HepG2 (cell line): ENCODE measurements at regions not wholly inside any gene's neighbourhood (a gene's known extent, or its start where the extent isn't known, plus 50 kb on each side); places are given as distances from the start of the nearest gene placed in this dataset.

ENCODE experiments used
- ATAC-seq: fragments of 200-7000 bp; cut with Tn5 transposase; 3 replicates; pipeline ENCODE4 v1.9.1; 2020; ENCODE audit warnings: mild to moderate bottlenecking, moderate library complexity
- BruUV-seq: library from RNA; stranded (reverse); fragments of 400-500 nt; replicated peaks from 2 replicates; lab custom pipeline; 2021; lab: Mats Ljungman, UMichigan
- CTCF ChIA-PET: fragments of 300-600 bp; formaldehyde crosslinking; extraction: SDS; loops from one replicate; lab custom pipeline; 2021; ENCODE audit warnings: low total read pairs, inconsistent platforms, low intra/inter-chr PET ratio; lab: Yijun Ruan, JAX
- POLR2A ChIA-PET: fragments of 350-600 bp; sonication (Branson Sonifier 250); formaldehyde crosslinking; loops from one replicate; lab custom pipeline; 2020; ENCODE audit warnings: antibody characterized with exemption, inconsistent platforms; lab: Yijun Ruan, JAX
- DNase-seq: peaks from one replicate; pipeline ENCODE4 v3.0.0-alpha.2; 2015; ENCODE audit warnings: low spot score
- FAIRE-seq: peaks from 3 replicates; lab custom pipeline; 2011; peaks lifted over from hg19 to GRCh38; lab: Jason Lieb, UNC
- H2AFZ ChIP-seq: one replicate; pipeline ENCODE4 v1.6.1; 2011; ENCODE audit warnings: low read length, inconsistent platforms
- H3K27ac ChIP-seq: fragments of 300-600 bp; 3 replicates; pipeline ENCODE4 v1.8.0; 2011; ENCODE audit warnings: mixed run types, mild to moderate bottlenecking, mixed read lengths, low read length, inconsistent platforms; ENCODE audit not compliant: insufficient read depth; ENCODE audit errors: extremely low read length
- H3K27me3 ChIP-seq, 2 experiments: fragments of 200-600 bp in 1 of 2; 2 replicates in 1 of 2; 3 replicates in 1 of 2; pipeline versions ENCODE4 v1.6.0 to v1.8.0; 2011; ENCODE audit warnings: low read length in 2 of 2, mild to moderate bottlenecking in 2 of 2, moderate library complexity in 2 of 2, inconsistent platforms in 1 of 2; ENCODE audit not compliant: insufficient read depth in 2 of 2, control insufficient read depth in 1 of 2
- H3K36me3 ChIP-seq, 2 experiments: fragments of 200-600 bp in 1 of 2; replicated peaks in 1 of 2; 2 replicates in 1 of 2; 3 replicates in 1 of 2; pipeline versions ENCODE4 v1.5.1 to v1.8.0; 2011; ENCODE audit warnings: low read length in 2 of 2, inconsistent platforms in 1 of 2; ENCODE audit not compliant: insufficient read depth in 2 of 2, control insufficient read depth in 1 of 2
- H3K4me1 ChIP-seq: 2 replicates; pipeline ENCODE4 v1.5.1; 2012; ENCODE audit warnings: low read length, inconsistent platforms; ENCODE audit not compliant: insufficient read depth
- H3K4me2 ChIP-seq: 2 replicates; pipeline ENCODE4 v1.6.0; 2011; ENCODE audit warnings: low read depth, low read length, inconsistent platforms
- H3K4me3 ChIP-seq, 3 experiments: fragments of 200-600 bp in 1 of 3; sonication (generic), shearing (Covaris generic) in 1 of 3; replicated peaks in 1 of 3; 2 replicates each; pipeline ENCODE4 v1.5.1; 2011 to 2016; ENCODE audit warnings: low read length in 3 of 3, inconsistent platforms in 2 of 3, low read depth in 2 of 3, mild to moderate bottlenecking in 2 of 3, control low read depth in 1 of 3, mixed read lengths in 1 of 3; ENCODE audit not compliant: insufficient read depth in 1 of 3
- H3K79me2 ChIP-seq: one replicate; pipeline ENCODE4 v1.6.1; 2011; ENCODE audit warnings: low read length, inconsistent platforms; ENCODE audit not compliant: insufficient read depth
- H3K9ac ChIP-seq: 2 replicates; pipeline ENCODE4 v1.6.0; 2011; ENCODE audit warnings: mild to moderate bottlenecking, low read depth, low read length, inconsistent platforms; ENCODE audit not compliant: insufficient read depth
- H3K9me3 ChIP-seq: 2 replicates; pipeline ENCODE4 v1.5.1; 2012; ENCODE audit warnings: mild to moderate bottlenecking, low read length
- H4K20me1 ChIP-seq: 2 replicates; pipeline ENCODE4 v1.6.0; 2011; ENCODE audit warnings: inconsistent platforms, mild to moderate bottlenecking, low read length, moderate library complexity; ENCODE audit not compliant: insufficient read depth
- ELF1 ChIP-seq: sonication (generic); formaldehyde crosslinking; IDR thresholded peaks from 2 replicates; pipeline ENCODE4 v1.4.0; 2020; ENCODE audit warnings: missing genetic modification reagents
- NPAS2 ChIP-seq: sonication (generic); formaldehyde crosslinking; IDR thresholded peaks from 2 replicates; pipeline ENCODE4 v1.8.0; 2022; ENCODE audit warnings: mild to moderate bottlenecking, missing genetic modification reagents, borderline replicate concordance
- TEAD2 ChIP-seq: sonication (generic); formaldehyde crosslinking; IDR thresholded peaks from 2 replicates; pipeline ENCODE4 v1.9.0; 2021; ENCODE audit warnings: missing genetic modification reagents
- ZNF703 ChIP-seq: sonication (generic); formaldehyde crosslinking; IDR thresholded peaks from 2 replicates; pipeline ENCODE4 v1.5.1; 2020; ENCODE audit warnings: missing genetic modification reagents, mild to moderate bottlenecking, moderate library complexity, borderline replicate concordance
- WGBS: methylation state at CpG from one replicate; pipeline ENCODE4 v1.1.6; 2017; ENCODE audit warnings: low lambda C conversion rate; 5-methylcytosine and 5-hydroxymethylcytosine counted together
- in situ Hi-C: cut with HindIII; loops from 2 replicates; pipeline ENCODE4 v1.10.0; 2017; ENCODE audit warnings: low pct_unique_long_range_greater_than_20kb; ENCODE audit not compliant: extremely low pct_ligation_motif_present
- intact Hi-C: fragments of 100-400 bp; cut with micrococcal nuclease; formaldehyde crosslinking; loops from one replicate; pipeline ENCODE4 v1.10.0; 2022; ENCODE audit not compliant: unreplicated experiment
- TF ChIP-seq, protein P1 (sequence below): sonication (generic); formaldehyde crosslinking; IDR thresholded peaks from 2 replicates; pipeline ENCODE4 v1.9.0; 2022; ENCODE audit warnings: low read depth, missing genetic modification reagents
- TF ChIP-seq, protein P2 (sequence below): sonication (generic); formaldehyde crosslinking; IDR thresholded peaks from 2 replicates; pipeline ENCODE4 v1.4.0; 2020; ENCODE audit warnings: missing genetic modification reagents, borderline replicate concordance

DNA sequence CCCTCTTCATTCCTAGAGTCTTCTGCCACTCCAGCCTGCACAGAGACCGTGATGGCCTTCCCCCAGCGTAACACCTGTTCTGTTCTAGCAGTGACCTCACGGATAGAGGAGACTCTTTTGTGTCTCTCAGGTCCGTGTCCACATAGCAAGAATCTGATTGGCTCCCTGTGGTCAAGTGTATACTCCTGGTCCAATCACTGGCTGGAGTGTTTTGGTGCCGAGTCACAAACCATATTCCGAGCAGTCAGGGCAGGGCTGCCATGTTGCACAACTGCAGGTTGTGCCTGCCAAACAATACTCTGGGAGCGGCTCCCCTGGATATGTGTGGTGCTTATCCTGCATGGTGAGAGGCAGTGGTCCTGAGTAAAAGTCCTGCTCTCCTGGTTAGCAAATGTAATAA is 402.4 kb downstream of the KCNRG start:
- BruUV-seq, result no TSS peak
- WGBS, result 97% methylated on average over 6 of the region's 7 CpGs
- CTCF ChIA-PET, result no interaction called here
- H3K4me1 ChIP-seq, result peaks cover 10% of the 10 kb centered on the region; the same call in 1 of the 2 replicates
- intact Hi-C loops, result no loop called here
- no peaks in the 10 kb centered on the region for H3K9me3 ChIP-seq
- no peaks in the 10 kb centered on the region for H3K79me2 ChIP-seq
- DNase-seq (no peak), ATAC-seq (no peak), FAIRE-seq (no peak)
- no peak overlapping the region for H2AFZ ChIP-seq
- peaks cover 2 to 25% of the 10 kb centered on the region in 2 experiments; a peak in 3 of 5 replicates for H3K36me3 ChIP-seq
- H4K20me1 ChIP-seq, result no peaks in the 10 kb centered on the region
- in situ Hi-C loops, result no loop called here
- no peak overlapping the region for H3K4me2 ChIP-seq
- no peak overlapping the region for H3K4me3 ChIP-seq
- no peaks in the 10 kb centered on the region for H3K27me3 ChIP-seq
- POLR2A ChIA-PET, result no interaction called here
- H3K27ac ChIP-seq, result no peak overlapping the region
- H3K9ac ChIP-seq, result no peak overlapping the region
- no peak for TF ChIP-seq TEAD2 (CRISPR knock-in tag)

DNA sequence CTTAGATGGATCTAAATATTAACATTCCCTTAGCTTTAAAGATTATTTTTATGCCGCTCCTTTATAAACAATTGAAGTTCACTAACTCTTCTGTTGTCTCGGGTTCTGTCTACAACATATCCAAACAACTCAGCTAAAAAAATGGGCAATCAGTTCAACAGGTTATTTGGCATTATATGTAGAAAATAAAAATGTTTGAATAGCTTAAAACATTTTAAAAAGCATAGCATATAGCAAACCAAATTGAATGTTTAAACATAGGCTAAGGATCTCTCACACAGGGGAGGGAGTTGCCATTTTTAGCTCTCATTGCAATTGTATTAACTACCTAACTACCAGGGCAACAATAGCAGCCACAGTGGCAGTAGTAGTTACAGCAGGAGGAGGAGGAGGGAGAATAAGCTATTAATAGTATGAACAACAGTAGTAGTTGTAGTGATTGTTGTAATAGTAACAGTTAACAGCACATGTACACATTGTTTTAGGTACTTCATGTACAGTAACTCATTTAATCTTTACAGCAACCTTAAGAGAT is 404.2 kb downstream of the KCNRG start:
- no peaks in the 10 kb centered on the region for H4K20me1 ChIP-seq
- in situ Hi-C loops, result no loop called here
- 96% methylated on average over 2 of the region's 2 CpGs for WGBS
- DNase-seq, result no peak
- POLR2A ChIA-PET, result no interaction called here
- no peak for FAIRE-seq
- no peaks in the 10 kb centered on the region for H3K27me3 ChIP-seq
- no peaks in the 10 kb centered on the region for H3K9me3 ChIP-seq
- no peak overlapping the region for H3K27ac ChIP-seq
- no peak overlapping the region for H2AFZ ChIP-seq
- intact Hi-C loops, result no loop called here
- no peak for ATAC-seq
- H3K79me2 ChIP-seq, result no peaks in the 10 kb centered on the region
- no peak overlapping the region for H3K4me2 ChIP-seq
- peaks cover 2 to 25% of the 10 kb centered on the region in 2 experiments; a peak in 3 of 5 replicates for H3K36me3 ChIP-seq
- no TSS peak for BruUV-seq
- TF ChIP-seq ELF1 (CRISPR knock-in tag), result no peak
- TF ChIP-seq, protein P1, sequence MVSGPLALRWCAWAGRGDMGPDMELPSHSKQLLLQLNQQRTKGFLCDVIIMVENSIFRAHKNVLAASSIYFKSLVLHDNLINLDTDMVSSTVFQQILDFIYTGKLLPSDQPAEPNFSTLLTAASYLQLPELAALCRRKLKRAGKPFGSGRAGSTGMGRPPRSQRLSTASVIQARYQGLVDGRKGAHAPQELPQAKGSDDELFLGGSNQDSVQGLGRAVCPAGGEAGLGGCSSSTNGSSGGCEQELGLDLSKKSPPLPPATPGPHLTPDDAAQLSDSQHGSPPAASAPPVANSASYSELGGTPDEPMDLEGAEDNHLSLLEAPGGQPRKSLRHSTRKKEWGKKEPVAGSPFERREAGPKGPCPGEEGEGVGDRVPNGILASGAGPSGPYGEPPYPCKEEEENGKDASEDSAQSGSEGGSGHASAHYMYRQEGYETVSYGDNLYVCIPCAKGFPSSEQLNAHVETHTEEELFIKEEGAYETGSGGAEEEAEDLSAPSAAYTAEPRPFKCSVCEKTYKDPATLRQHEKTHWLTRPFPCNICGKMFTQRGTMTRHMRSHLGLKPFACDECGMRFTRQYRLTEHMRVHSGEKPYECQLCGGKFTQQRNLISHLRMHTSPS (CRISPR knock-in tag), result no peak
- no peak for TF ChIP-seq NPAS2 (CRISPR knock-in tag)
- TF ChIP-seq, protein P2, sequence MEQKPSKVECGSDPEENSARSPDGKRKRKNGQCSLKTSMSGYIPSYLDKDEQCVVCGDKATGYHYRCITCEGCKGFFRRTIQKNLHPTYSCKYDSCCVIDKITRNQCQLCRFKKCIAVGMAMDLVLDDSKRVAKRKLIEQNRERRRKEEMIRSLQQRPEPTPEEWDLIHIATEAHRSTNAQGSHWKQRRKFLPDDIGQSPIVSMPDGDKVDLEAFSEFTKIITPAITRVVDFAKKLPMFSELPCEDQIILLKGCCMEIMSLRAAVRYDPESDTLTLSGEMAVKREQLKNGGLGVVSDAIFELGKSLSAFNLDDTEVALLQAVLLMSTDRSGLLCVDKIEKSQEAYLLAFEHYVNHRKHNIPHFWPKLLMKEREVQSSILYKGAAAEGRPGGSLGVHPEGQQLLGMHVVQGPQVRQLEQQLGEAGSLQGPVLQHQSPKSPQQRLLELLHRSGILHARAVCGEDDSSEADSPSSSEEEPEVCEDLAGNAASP, result no peak
- TF ChIP-seq ZNF703 (CRISPR knock-in tag), result no peak
- no peak overlapping the region for H3K4me3 ChIP-seq
- H3K4me1 ChIP-seq, result peaks cover 10% of the 10 kb centered on the region; the same call in 1 of the 2 replicates
- CTCF ChIA-PET, result no interaction called here
- no peak overlapping the region for H3K9ac ChIP-seq
